ENCODE measurements at regions not wholly inside any gene's neighbourhood (a gene's known extent, or its start where the extent isn't known, plus 50 kb on each side); places are given as distances from the start of the nearest gene placed in this dataset.

DNA sequence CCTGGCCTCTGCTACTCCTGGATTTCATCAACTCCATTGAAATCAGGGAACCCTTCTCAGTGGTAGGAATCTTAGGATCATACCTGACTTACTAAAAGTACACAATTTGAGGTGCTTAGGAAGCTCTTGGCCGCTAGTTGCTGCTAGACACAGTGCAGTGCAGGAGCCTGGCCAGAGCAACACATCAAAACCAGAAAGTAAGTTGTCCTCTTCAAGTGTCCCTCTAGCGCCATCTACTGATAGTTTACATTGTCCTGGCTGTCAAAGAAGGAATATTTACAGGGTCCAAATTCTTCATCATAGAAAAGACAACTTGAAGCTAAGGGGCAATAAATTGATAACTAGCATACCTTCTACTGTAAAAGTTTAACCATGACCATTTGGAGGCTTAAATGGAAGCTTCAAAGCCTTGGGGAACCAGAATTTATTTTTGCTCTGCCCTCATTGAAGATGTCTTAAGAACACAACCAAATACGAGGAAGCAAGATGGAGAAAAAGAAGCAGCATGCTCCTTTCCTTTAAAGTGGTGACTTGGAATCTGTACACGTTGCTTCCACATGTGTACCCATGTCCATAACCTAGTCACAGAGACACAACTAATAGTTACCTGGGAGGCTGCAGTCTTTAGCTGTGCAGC, 889.1 kb upstream of the GCFC2 start:
- Histone ChIP-seq H3K9me3 (ENCODE audit: control insufficient read depth, insufficient read depth, low read length) (no peaks in the 10 kb centered on the region), H3K9me2 (replicated peaks; ENCODE audit: control insufficient read depth, low read length) (no peaks in the 10 kb centered on the region), H3K27me3 (ENCODE audit: control insufficient read depth, low read length) (no peaks in the 10 kb centered on the region), H3K36me3 (ENCODE audit: control insufficient read depth, low read length) (no peaks in the 10 kb centered on the region), H3K4me1 (ENCODE audit: control insufficient read depth, low read length) (no peaks in the 10 kb centered on the region), H3K79me2 (ENCODE audit: control insufficient read depth, low read length) (no peaks in the 10 kb centered on the region), H3K4me3 (ENCODE audit: low read length) (no peak overlapping the region), H3K4me2 (ENCODE audit: low read length) (no peak overlapping the region), H4K20me1 (ENCODE audit: control insufficient read depth, insufficient read depth, low read depth, low read length) (no peaks in the 10 kb centered on the region), H3F3A (ENCODE audit: control insufficient read depth, insufficient read depth) (no peaks in the 10 kb centered on the region), H3K27ac (ENCODE audit: low read depth, low read length) (no peak overlapping the region)
- TF ChIP-seq EZH2phosphoT487 (IDR thresholded peaks at IDR 0.05; ENCODE audit: borderline replicate concordance, low read length): no peak
- TF ChIP-seq, protein P1, sequence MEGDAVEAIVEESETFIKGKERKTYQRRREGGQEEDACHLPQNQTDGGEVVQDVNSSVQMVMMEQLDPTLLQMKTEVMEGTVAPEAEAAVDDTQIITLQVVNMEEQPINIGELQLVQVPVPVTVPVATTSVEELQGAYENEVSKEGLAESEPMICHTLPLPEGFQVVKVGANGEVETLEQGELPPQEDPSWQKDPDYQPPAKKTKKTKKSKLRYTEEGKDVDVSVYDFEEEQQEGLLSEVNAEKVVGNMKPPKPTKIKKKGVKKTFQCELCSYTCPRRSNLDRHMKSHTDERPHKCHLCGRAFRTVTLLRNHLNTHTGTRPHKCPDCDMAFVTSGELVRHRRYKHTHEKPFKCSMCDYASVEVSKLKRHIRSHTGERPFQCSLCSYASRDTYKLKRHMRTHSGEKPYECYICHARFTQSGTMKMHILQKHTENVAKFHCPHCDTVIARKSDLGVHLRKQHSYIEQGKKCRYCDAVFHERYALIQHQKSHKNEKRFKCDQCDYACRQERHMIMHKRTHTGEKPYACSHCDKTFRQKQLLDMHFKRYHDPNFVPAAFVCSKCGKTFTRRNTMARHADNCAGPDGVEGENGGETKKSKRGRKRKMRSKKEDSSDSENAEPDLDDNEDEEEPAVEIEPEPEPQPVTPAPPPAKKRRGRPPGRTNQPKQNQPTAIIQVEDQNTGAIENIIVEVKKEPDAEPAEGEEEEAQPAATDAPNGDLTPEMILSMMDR (IDR thresholded peaks at IDR 0.05; ENCODE audit: low read depth, low read length, poor library complexity, severe bottlenecking): peak; percentile 89

DNA sequence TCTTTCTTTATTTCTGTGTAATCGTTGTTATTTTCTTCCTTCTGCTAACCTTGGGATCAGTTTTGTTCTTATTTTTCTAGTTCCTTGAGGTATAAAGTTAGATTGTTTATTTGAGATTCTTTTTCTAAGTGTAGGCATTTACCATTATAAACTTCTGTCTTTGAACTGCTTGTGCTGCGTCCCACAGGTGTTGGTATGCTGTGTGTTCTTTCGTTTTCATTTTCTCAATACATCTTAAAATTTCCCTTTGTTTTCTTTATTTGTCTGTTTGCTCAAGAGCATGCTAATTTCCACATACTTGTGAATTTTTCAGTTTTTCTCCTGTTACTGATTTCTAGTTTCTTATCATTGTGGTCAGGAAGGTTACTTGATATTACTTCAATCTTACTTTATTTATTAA, 873.8 kb upstream of the GCFC2 start:
- no peaks in the 10 kb centered on the region for H3K9me2 ChIP-seq (replicated peaks; ENCODE audit: control insufficient read depth, low read length)

DNA sequence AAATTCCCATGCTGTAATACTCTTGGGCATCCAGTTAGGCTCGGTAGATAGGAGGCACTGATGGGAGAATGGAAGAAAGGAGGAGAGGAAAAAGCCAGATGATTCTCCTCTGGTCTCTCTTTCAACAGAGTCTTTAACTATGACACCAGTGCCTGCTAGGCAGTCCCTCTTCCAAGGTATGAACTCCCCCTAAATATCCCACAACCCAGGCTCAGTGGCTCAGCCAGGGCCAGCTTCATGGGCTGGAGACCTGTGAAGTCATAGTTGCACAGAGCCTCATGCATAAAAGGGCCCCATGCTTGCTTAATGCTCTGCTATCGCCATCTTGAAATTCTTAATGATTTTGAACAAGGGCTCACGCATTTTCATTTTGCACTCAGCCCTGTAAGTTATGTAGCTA, 869.2 kb upstream of the GCFC2 start:
- H3K27ac ChIP-seq (ENCODE audit: low read depth, low read length): no peak overlapping the region
- H3F3A ChIP-seq (ENCODE audit: control insufficient read depth, insufficient read depth): no peaks in the 10 kb centered on the region
- H3K4me1 ChIP-seq (ENCODE audit: control insufficient read depth, low read length): no peaks in the 10 kb centered on the region
- no peaks in the 10 kb centered on the region for H3K79me2 ChIP-seq (ENCODE audit: control insufficient read depth, low read length)
- no peak overlapping the region for H3K4me3 ChIP-seq (ENCODE audit: low read length)
- no peaks in the 10 kb centered on the region for H3K9me2 ChIP-seq (replicated peaks; ENCODE audit: control insufficient read depth, low read length)
- no peak for TF ChIP-seq EZH2phosphoT487 (IDR thresholded peaks at IDR 0.05; ENCODE audit: borderline replicate concordance, low read length)
- TF ChIP-seq, protein P1 (IDR thresholded peaks at IDR 0.05; ENCODE audit: low read depth, low read length, poor library complexity, severe bottlenecking): no peak
- no peak overlapping the region for H3K4me2 ChIP-seq (ENCODE audit: low read length)
- no peaks in the 10 kb centered on the region for H3K36me3 ChIP-seq (ENCODE audit: control insufficient read depth, low read length)
- H4K20me1 ChIP-seq (ENCODE audit: control insufficient read depth, insufficient read depth, low read depth, low read length): no peaks in the 10 kb centered on the region
- no peaks in the 10 kb centered on the region for H3K9me3 ChIP-seq (ENCODE audit: control insufficient read depth, insufficient read depth, low read length)
- no peaks in the 10 kb centered on the region for H3K27me3 ChIP-seq (ENCODE audit: control insufficient read depth, low read length)

More for the DNA sequence above, 873.8 kb upstream of the GCFC2 start:
- Histone ChIP-seq H3K4me1 (ENCODE audit: control insufficient read depth, low read length) (no peaks in the 10 kb centered on the region), H3K36me3 (ENCODE audit: control insufficient read depth, low read length) (no peaks in the 10 kb centered on the region), H3K9me3 (ENCODE audit: control insufficient read depth, insufficient read depth, low read length) (no peaks in the 10 kb centered on the region), H3K27ac (ENCODE audit: low read depth, low read length) (no peak overlapping the region), H3F3A (ENCODE audit: control insufficient read depth, insufficient read depth) (no peaks in the 10 kb centered on the region), H4K20me1 (ENCODE audit: control insufficient read depth, insufficient read depth, low read depth, low read length) (no peaks in the 10 kb centered on the region), H3K4me2 (ENCODE audit: low read length) (no peak overlapping the region), H3K27me3 (ENCODE audit: control insufficient read depth, low read length) (no peaks in the 10 kb centered on the region), H3K79me2 (ENCODE audit: control insufficient read depth, low read length) (no peaks in the 10 kb centered on the region), H3K4me3 (ENCODE audit: low read length) (no peak overlapping the region)
- TF ChIP-seq, protein P1 (IDR thresholded peaks at IDR 0.05; ENCODE audit: low read depth, low read length, poor library complexity, severe bottlenecking): no peak
- no peak for TF ChIP-seq EZH2phosphoT487 (IDR thresholded peaks at IDR 0.05; ENCODE audit: borderline replicate concordance, low read length)
